H1 (cell line): ENCODE measurements at regions not wholly inside any gene's neighbourhood (a gene's known extent, or its start where the extent isn't known, plus 50 kb on each side); places are given as distances from the start of the nearest gene placed in this dataset.

Experiments used
- CTCF ChIA-PET: fragments of 300-600 bp; sonication (Branson Sonifier 250); formaldehyde crosslinking; loops from one replicate; lab custom pipeline; 2021; ENCODE audit not compliant: partially characterized antibody; lab: Charles Lee
- POLR2A ChIA-PET: fragments of 300-600 bp; sonication (Branson Sonifier 250); formaldehyde crosslinking; loops from one replicate; lab custom pipeline; 2021; ENCODE audit warnings: inconsistent platforms; ENCODE audit not compliant: partially characterized antibody; lab: Charles Lee
- DNase-seq, 2 experiments: peaks; one replicate each; pipeline versions ENCODE4 v3.0.0 to v3.0.0-alpha.2; 2010 to 2022; ENCODE audit warnings: low spot score in 2 of 2, low read depth in 1 of 2, mixed read lengths in 1 of 2
- FAIRE-seq: peaks from 2 replicates; lab custom pipeline; 2011; peaks lifted over from hg19 to GRCh38; lab: Jason Lieb, UNC
- H2AFZ ChIP-seq: 2 replicates; pipeline ENCODE4 v1.8.1; 2012; ENCODE audit warnings: low read length, inconsistent platforms
- H2AK5ac ChIP-seq: 2 replicates; pipeline ENCODE4 v1.6.1; 2013; ENCODE audit warnings: low read depth, low read length
- H2BK120ac ChIP-seq: replicated peaks from 2 replicates; pipeline ENCODE3; 2013; ENCODE audit warnings: low read depth, low read length, inconsistent platforms
- H2BK12ac ChIP-seq: 2 replicates; pipeline ENCODE4 v1.6.1; 2013; ENCODE audit warnings: low read depth, low read length
- H2BK15ac ChIP-seq: 2 replicates; pipeline ENCODE4 v1.6.1; 2013; ENCODE audit warnings: low read length
- H2BK20ac ChIP-seq: 2 replicates; pipeline ENCODE4 v1.6.1; 2013; ENCODE audit warnings: low read length
- H2BK5ac ChIP-seq: 2 replicates; pipeline ENCODE4 v1.6.1; 2013; ENCODE audit warnings: low read depth, low read length
- H3K14ac ChIP-seq: 2 replicates; pipeline ENCODE4 v1.6.1; 2013; ENCODE audit warnings: inconsistent platforms; ENCODE audit not compliant: insufficient read length
- H3K18ac ChIP-seq: 2 replicates; pipeline ENCODE4 v1.6.1; 2013; ENCODE audit warnings: low read length; ENCODE audit errors: extremely low read depth
- H3K23ac ChIP-seq: 2 replicates; pipeline ENCODE4 v1.6.1; 2013; ENCODE audit warnings: inconsistent platforms; ENCODE audit not compliant: insufficient read length
- H3K23me2 ChIP-seq: 2 replicates; pipeline ENCODE4 v1.6.1; 2013; ENCODE audit warnings: low read depth, low read length
- H3K27ac ChIP-seq: 2 replicates; pipeline ENCODE4 v1.6.1; 2011; ENCODE audit warnings: low read depth, low read length, inconsistent platforms
- H3K27me3 ChIP-seq, 4 experiments: replicated peaks in 1 of 4; 1 replicate in 1 of 4; 2 replicates in 3 of 4; pipeline versions ENCODE4 v1.6.1 to v1.8.1; 2011 to 2013; ENCODE audit warnings: low read length in 3 of 4, mild to moderate bottlenecking in 3 of 4, inconsistent platforms in 2 of 4, mixed read lengths in 2 of 4, moderate library complexity in 1 of 4; ENCODE audit not compliant: control insufficient read depth in 3 of 4, insufficient read depth in 3 of 4; ENCODE audit errors: extremely low read depth in 1 of 4
- H3K36me3 ChIP-seq, 4 experiments: 2 replicates each; pipeline versions ENCODE4 v1.6.1 to v1.8.1; 2011 to 2013; ENCODE audit warnings: mild to moderate bottlenecking in 4 of 4, low read length in 3 of 4, moderate library complexity in 2 of 4, control low read depth in 1 of 4, inconsistent platforms in 1 of 4; ENCODE audit not compliant: insufficient read depth in 4 of 4, control insufficient read depth in 2 of 4
- H3K4ac ChIP-seq: replicated peaks from 2 replicates; pipeline ENCODE3; 2013; ENCODE audit warnings: low read length, low read depth, mixed read lengths, inconsistent platforms; ENCODE audit not compliant: insufficient read length
- H3K4me1 ChIP-seq, 4 experiments: replicated peaks in 1 of 4; 1 replicate in 1 of 4; 2 replicates in 3 of 4; pipeline versions ENCODE4 v1.6.1 to v1.8.1; 2011 to 2013; ENCODE audit warnings: low read length in 3 of 4, inconsistent platforms in 2 of 4, mixed read lengths in 1 of 4; ENCODE audit not compliant: insufficient read depth in 4 of 4, control insufficient read depth in 3 of 4
- H3K4me2 ChIP-seq, 2 experiments: 2 replicates each; pipeline versions ENCODE4 v1.6.1 to v1.8.1; 2011 to 2013; ENCODE audit warnings: low read depth in 2 of 2, low read length in 2 of 2, control low read depth in 1 of 2, inconsistent platforms in 1 of 2, mild to moderate bottlenecking in 1 of 2; ENCODE audit not compliant: insufficient read depth in 1 of 2
- H3K4me3 ChIP-seq, 4 experiments: fragments of 200-600, 300-600 bp in 1 of 4; sonication (generic), shearing (Covaris generic), sonication (Bioruptor Twin) in 1 of 4; 2 replicates each; pipeline versions ENCODE4 v1.5.1 to v1.8.1; 2011 to 2016; ENCODE audit warnings: low read length in 4 of 4, low read depth in 3 of 4, control low read depth in 2 of 4, inconsistent platforms in 2 of 4, mild to moderate bottlenecking in 2 of 4, mixed read lengths in 1 of 4, moderate library complexity in 1 of 4; ENCODE audit not compliant: insufficient read depth in 2 of 4; ENCODE audit errors: extremely low read depth in 1 of 4
- H3K56ac ChIP-seq: replicated peaks from 2 replicates; pipeline ENCODE3; 2013; ENCODE audit warnings: low read depth, mild to moderate bottlenecking, mixed read lengths, low read length, inconsistent platforms; ENCODE audit not compliant: insufficient read length
- H3K79me1 ChIP-seq: 2 replicates; pipeline ENCODE4 v1.6.1; 2013; ENCODE audit warnings: low read depth, low read length, control low read depth
- H3K79me2 ChIP-seq, 2 experiments: 2 replicates each; pipeline versions ENCODE4 v1.6.1 to v1.8.1; 2012 to 2013; ENCODE audit warnings: low read length in 2 of 2, mild to moderate bottlenecking in 2 of 2, inconsistent platforms in 1 of 2; ENCODE audit not compliant: insufficient read depth in 2 of 2, control insufficient read depth in 1 of 2
- H3K9ac ChIP-seq, 4 experiments: replicated peaks in 1 of 4; 1 replicate in 1 of 4; 2 replicates in 3 of 4; pipeline versions ENCODE4 v1.6.1 to v1.8.1; 2011 to 2013; ENCODE audit warnings: low read depth in 3 of 4, low read length in 3 of 4, control low read depth in 2 of 4, mild to moderate bottlenecking in 2 of 4, moderate library complexity in 2 of 4, inconsistent platforms in 1 of 4; ENCODE audit errors: extremely low read depth in 1 of 4
- H3K9me3 ChIP-seq, 2 experiments: 2 replicates each; pipeline versions ENCODE4 v1.6.1 to v1.8.1; 2012 to 2013; ENCODE audit warnings: mild to moderate bottlenecking in 2 of 2, moderate library complexity in 2 of 2, control low read depth in 1 of 2, inconsistent platforms in 1 of 2, low read depth in 1 of 2, low read length in 1 of 2, mixed read lengths in 1 of 2; ENCODE audit not compliant: insufficient read depth in 2 of 2
- H4K20me1 ChIP-seq, 2 experiments: replicated peaks in 1 of 2; 2 replicates each; pipeline versions ENCODE3 to v1.8.1; 2011 to 2013; ENCODE audit warnings: inconsistent platforms in 2 of 2, low read length in 2 of 2, mild to moderate bottlenecking in 1 of 2; ENCODE audit not compliant: insufficient read depth in 2 of 2, control insufficient read depth in 1 of 2
- H4K5ac ChIP-seq: 2 replicates; pipeline ENCODE4 v1.6.1; 2013; ENCODE audit warnings: low read length, low read depth, mixed read lengths, inconsistent platforms; ENCODE audit not compliant: insufficient read length
- H4K8ac ChIP-seq: 2 replicates; pipeline ENCODE4 v1.8.0; 2013; ENCODE audit warnings: mild to moderate bottlenecking, moderate library complexity, low read length, inconsistent platforms; ENCODE audit not compliant: insufficient read depth; ENCODE audit errors: extremely low read depth
- H4K91ac ChIP-seq: replicated peaks from 2 replicates; pipeline ENCODE3; 2013; ENCODE audit warnings: low read length, mixed read lengths, inconsistent platforms; ENCODE audit not compliant: insufficient read length
- BCL11A ChIP-seq, 2 experiments: IDR thresholded peaks; one replicate each; pipeline ENCODE4 v1.6.1; 2011; ENCODE audit warnings: low read depth in 2 of 2, low read length in 2 of 2, mild to moderate bottlenecking in 2 of 2
- CBX8 ChIP-seq: fragments of 300-800, 300-1000 bp; sonication (generic); IDR thresholded peaks from 2 replicates; pipeline ENCODE4 v1.7.1; 2016; ENCODE audit warnings: low read depth, low read length, borderline replicate concordance
- CEBPB ChIP-seq: IDR thresholded peaks from 2 replicates; pipeline ENCODE4 v1.6.1; 2012; ENCODE audit warnings: low read depth, low read length
- CREB1 ChIP-seq: IDR thresholded peaks from 2 replicates; pipeline ENCODE4 v1.6.1; 2012; ENCODE audit warnings: inconsistent platforms
- GTF2F1 ChIP-seq: IDR thresholded peaks from 2 replicates; pipeline ENCODE4 v1.6.1; 2012; ENCODE audit warnings: low read depth, low read length, improper control_type of control experiment, borderline replicate concordance
- HDAC2 ChIP-seq, 2 experiments: fragments of 300-600 bp in 1 of 2; sonication (generic) in 1 of 2; IDR thresholded peaks; 2 replicates each; pipeline ENCODE4 v1.6.1; 2011 to 2012; ENCODE audit warnings: low read depth in 2 of 2, low read length in 2 of 2, mild to moderate bottlenecking in 2 of 2, moderate library complexity in 2 of 2, borderline replicate concordance in 1 of 2, inconsistent platforms in 1 of 2
- KDM5A ChIP-seq: fragments of 200-600 bp; IDR thresholded peaks from 2 replicates; pipeline ENCODE4 v1.7.1; 2012; ENCODE audit warnings: mild to moderate bottlenecking, low read length, inconsistent platforms, mixed read lengths
- POLR2A ChIP-seq, 2 experiments: IDR thresholded peaks; 1 replicate in 1 of 2; 2 replicates in 1 of 2; pipeline ENCODE4 v1.6.1; 2011; ENCODE audit warnings: low read depth in 2 of 2, low read length in 2 of 2, mild to moderate bottlenecking in 2 of 2; ENCODE audit errors: control extremely low read depth in 1 of 2
- POLR2AphosphoS5 ChIP-seq: IDR thresholded peaks from 2 replicates; pipeline ENCODE4 v1.6.1; 2011; ENCODE audit warnings: low read depth, low read length
- RAD21 ChIP-seq, 2 experiments: IDR thresholded peaks in 1 of 2; conservative IDR thresholded peaks in 1 of 2; 2 replicates each; pipeline ENCODE4 v1.6.1; 2011; ENCODE audit warnings: low read depth in 2 of 2, low read length in 2 of 2, improper control_type of control experiment in 1 of 2, inconsistent platforms in 1 of 2, mild to moderate bottlenecking in 1 of 2, moderate library complexity in 1 of 2
- RBBP5 ChIP-seq: IDR thresholded peaks from 2 replicates; pipeline ENCODE4 v1.7.1; 2012; ENCODE audit warnings: low read depth, mild to moderate bottlenecking, inconsistent platforms, low read length, moderate library complexity, borderline replicate concordance
- RXRA ChIP-seq: IDR thresholded peaks from 2 replicates; pipeline ENCODE4 v1.6.1; 2011; ENCODE audit warnings: low read depth, mild to moderate bottlenecking, low read length, moderate library complexity; ENCODE audit not compliant: insufficient read depth
- SP2 ChIP-seq: IDR thresholded peaks from 2 replicates; pipeline ENCODE4 v1.6.1; 2012; ENCODE audit warnings: mild to moderate bottlenecking, low read length, inconsistent platforms
- TAF7 ChIP-seq: optimal IDR thresholded peaks from 2 replicates; pipeline ENCODE3; 2011; ENCODE audit warnings: low read depth, mild to moderate bottlenecking, inconsistent platforms, low read length, moderate library complexity, borderline replicate concordance
- TEAD4 ChIP-seq: IDR thresholded peaks from 2 replicates; pipeline ENCODE4 v1.6.1; 2012; ENCODE audit warnings: low read depth, low read length, inconsistent platforms, mixed read lengths
- ZNF274 ChIP-seq: IDR thresholded peaks from 2 replicates; pipeline ENCODE4 v1.7.0; 2012; ENCODE audit warnings: low read length, borderline replicate concordance; ENCODE audit errors: extremely low read depth
- WGBS, 2 experiments: shearing (Covaris generic) in 1 of 2; methylation state at CpG; one replicate each; pipeline versions ENCODE4 v1.1.6 to v1.1.7; 2013 to 2015; ENCODE audit warnings: low lambda C conversion rate in 2 of 2, mixed read lengths in 2 of 2, inconsistent platforms in 1 of 2, low coverage in 1 of 2, missing lambda C conversion rate in 1 of 2; ENCODE audit not compliant: insufficient replicate concordance in 2 of 2, insufficient coverage in 1 of 2, insufficient read length in 1 of 2; ENCODE audit errors: extremely low coverage in 1 of 2, missing lambda C conversion rate in 1 of 2; 5-methylcytosine and 5-hydroxymethylcytosine counted together

DNA sequence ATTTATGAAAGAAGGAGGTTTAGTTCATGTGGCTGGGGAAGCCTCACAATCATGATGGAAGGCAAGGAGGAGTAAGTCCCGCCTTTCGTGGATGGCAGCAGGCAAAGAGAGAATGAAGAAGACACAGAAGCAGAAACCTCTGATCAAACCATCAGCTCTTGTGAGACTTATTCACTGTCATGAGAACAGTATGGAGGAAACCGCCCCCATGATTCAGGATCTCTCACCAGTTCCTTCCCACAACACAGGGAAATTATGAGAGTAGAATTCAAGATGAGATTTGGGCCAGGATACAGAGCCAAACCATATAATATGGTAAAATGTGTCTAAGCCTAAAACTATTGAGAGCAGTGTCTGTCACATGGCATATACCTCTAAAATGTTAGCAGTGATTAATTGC lies 503.8 kb upstream of the CCDC179 start:
- Histone ChIP-seq H3K56ac (no peak overlapping the region), H3K4ac (no peak overlapping the region), H3K18ac (no peak overlapping the region), H2BK120ac (no peak overlapping the region), H3K79me1 (no peaks in the 10 kb centered on the region), H3K23ac (no peak overlapping the region), H3K9me3 (no peaks in the 10 kb centered on the region), H2AFZ (no peak overlapping the region; the same call in 1 of the 2 replicates), H4K20me1 (no peaks in the 10 kb centered on the region), H3K4me2 (no peak overlapping the region), H3K23me2 (no peaks in the 10 kb centered on the region), H2BK15ac (no peak overlapping the region), H4K91ac (no peak overlapping the region), H3K36me3 (no peaks in the 10 kb centered on the region), H4K8ac (no peak overlapping the region), H3K4me3 (no peak overlapping the region), H3K27ac (no peak overlapping the region), H3K4me1 (no peaks in the 10 kb centered on the region), H3K14ac (no peak overlapping the region), H2AK5ac (no peak overlapping the region), H2BK5ac (no peak overlapping the region), H2BK20ac (no peak overlapping the region), H2BK12ac (no peak overlapping the region), H3K27me3 (peaks cover 0 to 1% (median 0%) of the 10 kb centered on the region in 4 experiments; a peak in 1 of 7 replicates), H3K9ac (no peak overlapping the region), H3K79me2 (no peaks in the 10 kb centered on the region), H4K5ac (no peak overlapping the region)
- ChIA-PET CTCF (no interaction called here), POLR2A (no interaction called here)
- no peak for FAIRE-seq
- WGBS, 2 experiments, result 93% methylated on average over 3 of the region's 3 CpGs; no CpG with 5 or more reads in 1 of the 2 experiments
- no peak for DNase-seq
- TF ChIP-seq TAF7 (no peak), TEAD4 (no peak), BCL11A (IDR thresholded peaks at IDR 0.05; ENCODE audit: low read depth in 2 of 2, low read length in 2 of 2) (no peak), RAD21 (IDR thresholded peaks at IDR 0.05 in 1 of 2, conservative IDR thresholded peaks at IDR 0.05 in 1 of 2; ENCODE audit: low read depth in 2 of 2, low read length in 2 of 2) (no peak), SP2 (no peak), CBX8 (no peak), RXRA (no peak), GTF2F1 (no peak), CREB1 (no peak), ZNF274 (no peak), POLR2AphosphoS5 (no peak), HDAC2 (IDR thresholded peaks at IDR 0.05; ENCODE audit: borderline replicate concordance in 1 of 2, low read depth in 2 of 2, low read length in 2 of 2) (no peak), RBBP5 (no peak), POLR2A (IDR thresholded peaks at IDR 0.05; ENCODE audit: control extremely low read depth in 1 of 2, low read depth in 2 of 2, low read length in 2 of 2) (no peak), KDM5A (no peak), CEBPB (no peak)
